ENCODE measurements at regions not wholly inside any gene's neighbourhood (a gene's known extent, or its start where the extent isn't known, plus 50 kb on each side); places are given as distances from the start of the nearest gene placed in this dataset.
A peak's percentile ranks its signal among the peaks of the same experiment; 100 is the strongest.

- no peak for DNase-seq (ENCODE audit: low spot score)
These were observed 817.1 kb downstream of the TLR4 start for GRCh38 chr9:118521261-118521660.

- peak; percentile 82 for DNase-seq (ENCODE audit: low spot score)
These were observed 818.2 kb downstream of the TLR4 start for GRCh38 chr9:118522093-118523028.

GRCh38 chr9:118527261-118527660 lies 823.1 kb downstream of the TLR4 start:
- DNase-seq (ENCODE audit: low spot score) = no peak

DNA sequence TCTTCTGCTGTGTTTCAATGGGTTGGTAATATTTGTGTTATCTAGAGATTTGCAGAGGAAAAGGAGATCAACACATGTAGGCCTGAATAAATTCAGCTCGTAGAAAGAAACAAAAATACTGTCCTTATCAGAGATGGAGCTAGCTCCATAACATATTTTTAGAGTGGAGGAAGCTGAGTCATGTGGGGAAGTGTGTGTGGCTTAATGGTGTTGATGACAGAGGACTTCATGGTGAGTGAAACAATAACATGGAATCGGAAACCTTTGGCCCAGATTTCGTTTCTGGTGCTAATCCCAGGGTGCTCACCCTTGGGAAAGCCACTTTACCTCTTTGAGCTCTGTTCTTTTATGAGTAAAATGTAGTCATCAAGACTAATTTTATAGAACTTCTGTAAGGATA lies 825.0 kb downstream of the TLR4 start:
- DNase-seq (ENCODE audit: low spot score) = no peak

DNA sequence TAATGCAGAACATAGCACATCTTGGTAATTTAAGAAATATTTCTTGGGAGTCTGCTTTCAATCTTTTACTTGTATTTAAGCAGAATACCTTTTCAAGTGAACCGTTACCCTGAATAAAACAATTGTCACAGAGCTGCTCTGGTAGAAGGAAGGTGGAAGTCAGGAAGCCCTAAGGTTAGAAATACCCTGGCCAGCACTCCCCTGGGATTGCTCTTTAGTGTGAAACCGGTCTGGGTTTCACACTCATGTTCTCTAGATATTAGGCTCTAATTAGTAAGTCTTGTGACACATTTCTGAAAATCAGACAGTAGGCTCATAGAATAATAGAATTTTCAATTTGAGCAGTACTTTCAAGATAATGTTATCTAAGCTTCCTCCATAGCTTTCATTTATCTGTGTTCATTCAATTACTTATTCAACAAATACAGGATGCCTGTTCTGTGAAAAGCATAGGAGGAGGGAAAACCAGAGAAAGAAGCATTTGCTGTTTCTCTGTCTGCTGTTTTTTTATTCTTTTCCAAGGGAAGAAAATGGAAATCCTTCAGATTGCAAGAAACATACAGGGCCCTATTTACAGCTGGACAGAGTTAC lies 825.5 kb downstream of the TLR4 start:
- no peak for DNase-seq (ENCODE audit: low spot score)

DNA sequence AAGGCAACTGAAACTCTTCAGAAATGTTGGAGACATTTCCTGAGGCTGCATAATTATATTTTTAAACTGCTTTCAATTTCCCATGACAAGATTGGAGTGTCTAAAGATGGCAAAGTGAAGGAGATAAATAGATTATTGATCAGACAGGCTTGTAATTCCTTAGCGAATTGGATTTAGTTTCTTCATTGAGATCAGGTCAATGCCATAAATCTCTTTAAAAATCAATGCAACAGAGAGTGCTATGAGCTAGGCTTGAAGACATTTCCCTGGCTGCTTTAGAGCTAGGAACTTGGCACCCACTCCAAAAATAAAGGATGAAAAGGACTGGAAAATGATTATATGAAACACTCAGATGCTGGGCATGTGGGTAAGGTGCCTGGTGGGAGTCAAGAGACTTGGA lies 828.4 kb downstream of the TLR4 start:
- DNase-seq (ENCODE audit: low spot score) = no peak

DNA sequence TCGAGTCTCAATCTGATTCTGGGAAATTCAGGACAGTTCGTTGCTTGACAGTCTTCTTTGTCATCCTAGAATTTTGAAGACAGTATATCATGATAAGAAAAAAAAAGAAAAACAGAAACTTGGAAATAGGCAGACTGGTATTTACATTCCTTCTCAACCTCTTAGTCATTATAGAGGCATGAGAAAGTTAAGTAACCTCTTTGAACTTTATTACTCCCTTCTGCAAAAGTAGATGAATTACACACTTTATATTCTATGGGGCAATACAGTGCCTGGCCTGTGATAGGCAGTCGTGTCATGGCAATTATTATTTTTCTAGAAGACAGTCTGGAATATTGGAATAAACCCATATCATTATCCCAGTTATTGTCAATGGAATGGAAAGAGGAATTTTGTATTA lies 828.9 kb downstream of the TLR4 start:
- DNase-seq (ENCODE audit: low spot score) = no peak

- DNase-seq (ENCODE audit: low spot score) = no peak
These were observed 829.6 kb downstream of the TLR4 start for GRCh38 chr9:118533850-118534249.

GRCh38 chr9:118536153-118536552 lies 832.0 kb downstream of the TLR4 start:
- no peak for DNase-seq (ENCODE audit: low spot score)

DNA sequence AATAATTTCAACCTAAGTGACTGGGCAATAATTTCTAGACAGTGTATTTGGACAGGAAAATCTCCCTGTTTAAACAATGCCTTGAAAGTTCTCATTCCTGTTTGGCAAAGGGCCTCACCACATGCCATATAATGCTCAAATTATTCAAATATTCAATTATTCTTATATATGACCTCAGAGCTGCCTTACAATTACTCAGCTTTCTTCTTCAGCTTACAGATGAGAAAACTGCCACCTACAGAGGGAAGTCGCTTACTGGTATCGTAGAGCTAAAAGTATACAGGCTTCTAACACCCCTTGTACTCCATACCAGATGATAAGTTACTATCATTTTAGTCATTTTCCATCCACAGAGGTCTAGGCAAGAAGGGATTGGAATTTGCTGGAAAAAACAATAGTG lies 830.3 kb downstream of the BRINP1 start:
- no peak for DNase-seq (ENCODE audit: low spot score)

DNA sequence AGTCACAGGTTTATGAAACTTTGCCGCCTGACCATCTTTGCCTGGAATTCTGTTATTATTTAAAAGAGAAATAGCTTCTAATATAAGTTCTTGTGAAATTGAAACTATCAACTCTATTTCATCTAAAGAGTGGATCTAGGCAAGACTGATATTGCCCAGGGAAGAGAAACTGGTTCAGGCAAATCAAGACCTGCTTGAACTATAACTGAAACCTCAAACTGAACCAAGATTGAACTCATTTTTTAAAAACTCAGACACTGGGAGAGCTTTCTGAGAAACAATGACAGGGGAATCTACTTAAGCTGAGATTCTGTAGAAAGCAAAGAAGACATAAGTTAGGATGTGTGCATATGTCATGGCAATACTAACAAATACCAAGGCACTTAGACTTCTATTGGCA lies 815.8 kb downstream of the BRINP1 start:
- DNase-seq (ENCODE audit: low spot score) = no peak

- DNase-seq (ENCODE audit: low spot score) = no peak
These were observed 814.2 kb downstream of the BRINP1 start for GRCh38 chr9:118554987-118555386.

- DNase-seq (ENCODE audit: low spot score) = no peak
These were observed 811.2 kb downstream of the BRINP1 start for GRCh38 chr9:118558026-118558425.

DNA sequence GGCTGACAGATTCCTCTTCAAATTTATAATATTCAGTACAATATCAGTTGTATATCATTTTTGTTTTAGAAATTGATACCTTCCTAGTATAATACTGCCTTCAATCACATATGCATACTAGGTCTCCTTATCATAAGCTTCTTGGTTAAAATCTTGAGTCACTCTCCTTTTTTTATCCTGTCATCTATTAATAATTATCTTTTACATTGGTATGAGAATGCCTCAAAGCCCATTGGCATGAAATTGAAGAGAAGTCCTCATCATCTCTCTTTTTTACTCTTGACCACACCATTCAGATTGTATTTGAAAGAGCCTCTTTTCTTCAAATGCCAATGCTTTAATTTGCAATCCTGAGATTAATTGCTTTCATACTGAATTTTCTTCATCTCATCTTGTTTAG lies 810.3 kb downstream of the BRINP1 start:
- DNase-seq (ENCODE audit: low spot score) = no peak

DNA sequence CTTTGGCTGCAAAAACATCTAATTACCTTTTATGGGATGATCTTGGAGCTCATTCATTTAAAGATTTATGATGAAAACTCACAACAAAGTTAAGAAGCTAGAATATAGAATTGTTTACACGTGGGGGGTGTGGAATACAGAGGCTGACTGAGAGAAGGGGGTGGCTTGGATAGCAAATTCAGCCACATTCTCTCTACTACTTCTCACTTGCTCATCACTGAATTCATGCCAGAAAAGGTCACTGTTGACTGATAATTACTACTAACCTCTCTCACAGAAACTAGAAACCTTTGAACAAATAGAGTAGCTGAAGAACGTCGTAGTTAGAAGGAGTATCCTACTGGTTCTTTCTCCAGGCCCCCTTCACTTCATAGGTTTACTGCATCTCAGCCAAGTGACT lies 808.2 kb downstream of the BRINP1 start:
- no peak for DNase-seq (ENCODE audit: low spot score)

DNA sequence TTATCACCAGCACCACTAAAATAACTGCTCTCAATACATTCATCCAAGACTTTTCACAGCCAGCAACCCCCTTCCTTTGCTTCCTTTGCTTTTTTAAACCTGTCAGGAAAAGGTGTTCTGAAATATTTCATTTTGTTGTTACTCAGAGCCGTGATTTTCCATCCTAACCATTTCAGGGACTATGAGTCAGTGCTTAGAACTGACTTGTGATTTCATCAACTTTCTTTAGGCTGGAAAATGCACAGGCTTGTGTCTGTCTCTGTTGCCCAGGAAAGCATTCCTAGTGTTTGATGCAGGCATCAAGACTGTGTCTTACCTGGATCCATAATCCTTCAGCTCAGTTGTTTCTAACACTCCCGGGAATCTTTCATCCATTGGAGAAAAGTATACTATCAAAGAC lies 805.6 kb downstream of the BRINP1 start:
- DNase-seq (ENCODE audit: low spot score) = no peak

- no peak for DNase-seq (ENCODE audit: low spot score)
These were observed 801.4 kb downstream of the BRINP1 start for GRCh38 chr9:118567861-118568260.

DNA sequence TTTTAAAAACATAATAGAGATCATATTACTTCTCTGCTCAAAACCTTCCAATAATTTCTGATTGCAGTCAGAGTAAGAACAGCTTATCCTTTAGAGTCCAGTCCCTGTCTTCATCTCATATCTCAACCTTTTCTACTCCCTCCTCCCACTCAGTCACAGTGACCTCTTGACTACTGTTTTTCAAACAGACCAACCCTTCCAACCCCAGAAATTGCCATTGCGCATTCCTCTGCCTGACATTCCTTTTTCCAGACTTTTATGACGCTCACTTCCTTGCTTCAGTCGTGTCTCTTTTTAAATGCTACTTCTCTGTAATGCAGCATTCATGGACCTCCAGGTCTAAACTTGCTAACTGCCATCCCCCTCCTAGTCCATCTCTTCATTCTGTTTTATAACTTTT lies 800.5 kb downstream of the BRINP1 start:
- DNase-seq (ENCODE audit: low spot score) = no peak

- DNase-seq (ENCODE audit: low spot score) = no peak
These were observed 800.1 kb downstream of the BRINP1 start for GRCh38 chr9:118569148-118569547.

DNA sequence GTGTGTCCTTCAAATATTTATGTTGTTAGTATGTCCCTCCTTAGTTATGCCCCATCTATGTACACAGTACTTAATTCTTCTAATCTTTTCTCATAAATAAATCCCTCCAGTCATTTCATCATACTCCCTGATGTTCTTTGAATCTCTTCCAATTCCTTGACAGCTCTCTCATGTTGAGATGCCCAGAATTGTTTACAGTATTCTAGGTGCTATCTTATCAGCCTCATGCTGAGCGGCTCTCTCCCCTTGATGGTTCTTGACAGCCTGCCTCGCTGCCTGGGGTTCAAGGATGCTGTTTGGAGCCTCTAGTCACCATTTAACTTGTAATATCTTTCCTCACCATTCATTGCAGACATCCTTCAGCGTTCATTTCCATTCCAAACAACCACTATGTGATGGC lies 799.2 kb downstream of the BRINP1 start:
- DNase-seq (ENCODE audit: low spot score) = no peak

GRCh38 chr9:118575341-118576070 lies 793.7 kb downstream of the BRINP1 start:
- DNase-seq (ENCODE audit: low spot score) = no peak

DNA sequence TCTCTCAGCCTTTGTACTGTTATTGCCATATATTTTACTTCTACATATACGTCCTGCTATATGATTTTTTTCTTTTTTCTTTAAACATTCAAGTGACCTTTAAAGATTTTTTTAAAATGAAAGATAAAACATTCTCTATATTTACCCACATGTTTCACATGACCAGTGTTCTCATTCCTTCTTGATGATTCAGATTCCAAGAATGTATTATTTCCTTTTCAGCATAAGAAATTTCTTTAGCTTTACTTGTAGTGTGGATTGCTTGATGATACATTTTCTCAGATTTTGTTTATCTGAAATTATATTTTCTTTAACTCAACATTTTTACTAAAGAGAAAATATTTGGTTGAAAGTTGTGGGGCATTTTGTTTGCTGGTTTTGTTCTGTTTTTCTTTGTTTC lies 792.1 kb downstream of the BRINP1 start:
- DNase-seq (ENCODE audit: low spot score) = no peak

- no peak for DNase-seq (ENCODE audit: low spot score)
These were observed 790.8 kb downstream of the BRINP1 start for GRCh38 chr9:118578467-118578866.

Data from iPS-NIHi11 (cell line).